ENCODE measurements at regions not wholly inside any gene's neighbourhood (a gene's known extent, or its start where the extent isn't known, plus 50 kb on each side); places are given as distances from the start of the nearest gene placed in this dataset.
"Not testable (repeated sequence)": the region's sequence is repeated elsewhere in the genome, so short reads cannot be mapped to it uniquely, and the experiment has no call there.

DNA sequence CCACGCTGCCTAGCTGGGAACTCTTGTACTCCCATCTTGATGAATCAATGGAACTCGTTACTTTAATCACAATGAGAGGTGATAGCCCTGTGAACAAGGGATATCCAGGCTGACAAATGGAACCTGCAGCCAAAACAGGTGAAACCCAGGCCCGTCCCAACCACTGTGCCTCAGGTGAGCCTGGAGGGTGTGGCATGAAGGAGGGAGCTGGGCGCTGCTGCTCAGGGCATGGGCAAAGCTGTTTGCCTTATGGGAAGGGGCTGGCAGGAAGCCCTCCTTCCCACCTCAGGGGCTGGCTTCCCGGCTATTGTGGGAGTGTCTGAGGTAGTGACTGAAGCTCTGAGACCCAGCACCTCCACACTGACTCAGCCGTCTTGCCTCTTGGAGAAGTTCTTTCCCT, 209.4 kb upstream of the ATP6AP2 start:
- FAIRE-seq, result no peak
- TF ChIP-seq, protein P1, sequence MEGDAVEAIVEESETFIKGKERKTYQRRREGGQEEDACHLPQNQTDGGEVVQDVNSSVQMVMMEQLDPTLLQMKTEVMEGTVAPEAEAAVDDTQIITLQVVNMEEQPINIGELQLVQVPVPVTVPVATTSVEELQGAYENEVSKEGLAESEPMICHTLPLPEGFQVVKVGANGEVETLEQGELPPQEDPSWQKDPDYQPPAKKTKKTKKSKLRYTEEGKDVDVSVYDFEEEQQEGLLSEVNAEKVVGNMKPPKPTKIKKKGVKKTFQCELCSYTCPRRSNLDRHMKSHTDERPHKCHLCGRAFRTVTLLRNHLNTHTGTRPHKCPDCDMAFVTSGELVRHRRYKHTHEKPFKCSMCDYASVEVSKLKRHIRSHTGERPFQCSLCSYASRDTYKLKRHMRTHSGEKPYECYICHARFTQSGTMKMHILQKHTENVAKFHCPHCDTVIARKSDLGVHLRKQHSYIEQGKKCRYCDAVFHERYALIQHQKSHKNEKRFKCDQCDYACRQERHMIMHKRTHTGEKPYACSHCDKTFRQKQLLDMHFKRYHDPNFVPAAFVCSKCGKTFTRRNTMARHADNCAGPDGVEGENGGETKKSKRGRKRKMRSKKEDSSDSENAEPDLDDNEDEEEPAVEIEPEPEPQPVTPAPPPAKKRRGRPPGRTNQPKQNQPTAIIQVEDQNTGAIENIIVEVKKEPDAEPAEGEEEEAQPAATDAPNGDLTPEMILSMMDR (IDR thresholded peaks at IDR 0.05; ENCODE audit: borderline replicate concordance, extremely low read depth, insufficient read depth), result no peak
- intact Hi-C loops (cut with DNase I), result no loop called here
- no peaks in the 10 kb centered on the region for H3K36me3 ChIP-seq (ENCODE audit: control insufficient read depth in 2 of 3, insufficient read depth in 3 of 3, low read length in 3 of 3)
- no peaks in the 10 kb centered on the region for H3K27me3 ChIP-seq (ENCODE audit: control insufficient read depth, insufficient read depth, low read length)
- H3K4me1 ChIP-seq (ENCODE audit: control insufficient read depth in 2 of 3, insufficient read depth in 2 of 3, low read depth in 1 of 3, low read length in 3 of 3), result no peaks in the 10 kb centered on the region
- no peak for DNase-seq
- no peak overlapping the region for H3K27ac ChIP-seq (ENCODE audit: low read depth in 2 of 2, low read length in 2 of 2)
- peaks cover 0 to 2% (median 0%) of the 10 kb centered on the region in 3 donors for H3K9me3 ChIP-seq (ENCODE audit: control insufficient read depth in 2 of 3, insufficient read depth in 1 of 3, low read length in 3 of 3)
- H3K9ac ChIP-seq (ENCODE audit: low read length in 3 of 3), result no peak overlapping the region
- no peak overlapping the region for H3K4me3 ChIP-seq (ENCODE audit: low read length in 3 of 3)

DNA sequence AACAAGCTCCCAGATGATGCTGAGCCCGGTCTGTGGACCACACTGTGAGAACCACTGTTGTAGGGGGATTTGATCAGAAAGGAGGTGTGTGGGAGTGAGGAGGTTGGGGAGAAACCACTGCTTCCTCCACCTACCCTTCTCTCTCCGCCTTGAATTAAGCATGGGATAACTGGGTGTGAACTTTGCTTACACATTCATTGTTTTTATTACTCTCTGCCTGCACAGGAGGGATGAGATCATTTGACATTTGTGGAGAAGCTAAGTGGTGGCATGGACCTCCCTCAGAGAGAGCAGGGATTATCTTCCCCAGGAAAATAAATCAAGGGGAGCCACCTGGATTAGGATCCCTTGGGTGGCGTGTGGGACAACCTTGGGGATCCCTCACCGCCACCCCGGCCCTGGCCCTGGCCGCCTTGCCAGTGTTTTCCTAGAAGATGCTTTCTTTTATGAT, 212.1 kb upstream of the ATP6AP2 start:
- H3K27me3 ChIP-seq (ENCODE audit: control insufficient read depth, insufficient read depth, low read length), result no peaks in the 10 kb centered on the region

DNA sequence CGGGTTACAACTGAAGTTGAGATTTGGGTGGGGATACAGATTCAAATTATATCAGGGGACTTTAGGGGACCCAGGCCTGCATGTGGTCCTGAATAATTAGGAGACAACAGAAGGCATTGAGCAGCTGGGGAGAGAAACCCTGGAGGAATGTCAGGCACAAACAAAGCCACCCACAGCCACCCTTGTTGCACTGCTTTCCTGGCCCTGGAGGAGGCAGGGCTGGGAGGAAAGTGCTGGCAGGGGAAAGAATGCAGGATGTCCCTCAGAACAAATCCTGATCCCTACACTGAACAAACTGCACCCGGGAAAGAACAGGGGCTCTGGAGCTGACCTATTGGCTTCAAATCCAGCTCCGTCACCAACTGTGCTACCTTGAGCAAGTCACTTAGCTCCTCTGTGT, 214.1 kb upstream of the ATP6AP2 start:
- H3K9me3 ChIP-seq (ENCODE audit: control insufficient read depth in 2 of 3, insufficient read depth in 1 of 3, low read length in 3 of 3), result peaks cover 0 to 5% (median 3%) of the 10 kb centered on the region in 3 donors
- H3K4me3 ChIP-seq (ENCODE audit: low read length in 3 of 3), result no peak overlapping the region
- H3K36me3 ChIP-seq (ENCODE audit: control insufficient read depth in 2 of 3, insufficient read depth in 3 of 3, low read length in 3 of 3), result no peaks in the 10 kb centered on the region
- no peaks in the 10 kb centered on the region for H3K4me1 ChIP-seq (ENCODE audit: control insufficient read depth in 2 of 3, insufficient read depth in 2 of 3, low read depth in 1 of 3, low read length in 3 of 3)
- TF ChIP-seq, protein P1 (IDR thresholded peaks at IDR 0.05; ENCODE audit: borderline replicate concordance, extremely low read depth, insufficient read depth), result no peak
- no peak overlapping the region for H3K9ac ChIP-seq (ENCODE audit: low read length in 3 of 3)
- H3K27me3 ChIP-seq (ENCODE audit: control insufficient read depth, insufficient read depth, low read length), result no peaks in the 10 kb centered on the region
- intact Hi-C loops (cut with DNase I), result no loop called here
- no peak overlapping the region for H3K27ac ChIP-seq (ENCODE audit: low read depth in 2 of 2, low read length in 2 of 2)
- FAIRE-seq (no peak), DNase-seq (no peak)

More for the DNA sequence above, 212.1 kb upstream of the ATP6AP2 start:
- Histone ChIP-seq H3K36me3 (ENCODE audit: control insufficient read depth in 2 of 3, insufficient read depth in 3 of 3, low read length in 3 of 3) (no peaks in the 10 kb centered on the region), H3K27ac (ENCODE audit: low read depth in 2 of 2, low read length in 2 of 2) (no peak overlapping the region), H3K9ac (ENCODE audit: low read length in 3 of 3) (no peak overlapping the region), H3K9me3 (ENCODE audit: control insufficient read depth in 2 of 3, insufficient read depth in 1 of 3, low read length in 3 of 3) (peaks cover 0 to 7% (median 3%) of the 10 kb centered on the region in 3 donors), H3K4me1 (ENCODE audit: control insufficient read depth in 2 of 3, insufficient read depth in 2 of 3, low read depth in 1 of 3, low read length in 3 of 3) (no peaks in the 10 kb centered on the region), H3K4me3 (ENCODE audit: low read length in 3 of 3) (no peak overlapping the region)
- DNase-seq (no peak), FAIRE-seq (no peak)
- TF ChIP-seq, protein P1 (IDR thresholded peaks at IDR 0.05; ENCODE audit: borderline replicate concordance, extremely low read depth, insufficient read depth), result no peak
- intact Hi-C loops (cut with DNase I), result no loop called here

DNA sequence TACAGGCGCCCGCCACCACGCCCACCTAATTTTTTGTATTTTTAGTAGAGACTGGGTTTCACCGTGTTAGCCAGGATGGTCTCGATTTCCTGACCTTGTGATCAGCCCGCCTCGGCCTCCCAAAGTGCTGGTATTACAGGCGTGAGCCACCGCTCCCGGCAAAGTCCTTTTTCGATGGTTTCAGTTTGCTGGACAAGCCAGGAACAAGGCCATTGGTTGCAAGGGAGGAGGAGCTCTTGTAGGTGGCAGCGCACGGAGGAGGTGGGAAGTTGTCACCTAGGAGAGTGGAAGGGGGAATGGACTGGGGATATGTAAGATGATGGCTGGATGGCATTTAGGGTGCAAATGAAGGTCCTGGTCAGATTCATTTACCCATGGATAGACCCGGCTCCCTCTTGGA, 218.5 kb upstream of the ATP6AP2 start:
- H3K9me3 ChIP-seq (ENCODE audit: control insufficient read depth in 2 of 3, insufficient read depth in 1 of 3, low read length in 3 of 3); H3K4me3 ChIP-seq (ENCODE audit: low read length in 3 of 3); H3K4me1 ChIP-seq (ENCODE audit: control insufficient read depth in 2 of 3, insufficient read depth in 2 of 3, low read depth in 1 of 3, low read length in 3 of 3); H3K27me3 ChIP-seq (ENCODE audit: control insufficient read depth, insufficient read depth, low read length); H3K27ac ChIP-seq (ENCODE audit: low read depth in 2 of 2, low read length in 2 of 2); H3K36me3 ChIP-seq (ENCODE audit: control insufficient read depth in 2 of 3, insufficient read depth in 3 of 3, low read length in 3 of 3); DNase-seq; FAIRE-seq; H3K9ac ChIP-seq (ENCODE audit: low read length in 3 of 3); intact Hi-C loops (cut with DNase I): not testable (repeated sequence)

All from kidney (tissue), 13 donors.